A204.1 (cell line): ENCODE measurements at regions not wholly inside any gene's neighbourhood (a gene's known extent, or its start where the extent isn't known, plus 50 kb on each side); places are given as distances from the start of the nearest gene placed in this dataset.

Experiments
- FAIRE-seq: peaks from 2 replicates; lab custom pipeline; 2012; peaks lifted over from hg19 to GRCh38; lab: Jason Lieb, UNC

GRCh38 chr10:78571891-78572290 lies 496.9 kb upstream of the ZMIZ1 start:
- no peak for FAIRE-seq

GRCh38 chr10:78572565-78572964 lies 496.2 kb upstream of the ZMIZ1 start:
- FAIRE-seq: no peak

DNA sequence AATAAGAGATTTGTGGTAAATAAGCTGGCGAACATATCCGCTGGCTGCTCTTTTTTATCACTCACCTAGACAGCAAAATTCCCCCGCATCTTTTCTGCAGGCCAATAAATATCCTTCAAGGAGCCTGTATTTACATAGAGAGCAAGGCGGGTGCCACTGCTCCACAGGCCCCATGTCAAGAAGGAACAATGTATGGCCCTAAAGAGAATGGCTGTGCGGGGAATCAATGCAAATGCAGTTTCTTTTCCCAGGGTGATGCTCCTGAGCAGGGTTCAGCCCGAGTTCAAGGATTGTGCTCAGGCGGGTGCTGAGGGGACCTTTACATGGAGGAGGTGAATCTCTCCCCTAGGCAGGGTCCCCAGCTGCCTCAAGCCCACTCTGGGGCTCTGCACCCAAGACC lies 494.2 kb upstream of the ZMIZ1 start:
- FAIRE-seq: no peak

- no peak for FAIRE-seq
These were observed 493.4 kb upstream of the ZMIZ1 start for GRCh38 chr10:78575400-78575799.

DNA sequence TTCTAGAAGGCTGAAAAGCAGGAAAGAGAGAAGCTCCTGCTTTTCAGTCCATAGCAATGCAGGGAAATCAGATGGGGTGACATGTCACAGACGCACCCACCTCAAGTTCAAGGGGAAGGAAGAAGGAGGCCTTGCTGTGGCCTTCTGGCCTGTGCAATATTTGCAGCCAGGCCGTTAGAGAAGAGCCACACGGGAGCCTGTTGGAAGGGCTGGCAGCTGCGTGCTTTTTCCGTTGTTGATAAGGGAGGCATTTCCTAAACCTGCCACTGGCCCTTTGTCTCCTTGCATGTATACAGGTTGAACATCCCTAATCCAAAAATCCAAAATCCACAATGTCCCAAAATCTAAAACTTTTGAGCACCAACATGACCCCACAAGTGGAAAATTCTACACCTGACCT lies 492.5 kb upstream of the ZMIZ1 start:
- no peak for FAIRE-seq

DNA sequence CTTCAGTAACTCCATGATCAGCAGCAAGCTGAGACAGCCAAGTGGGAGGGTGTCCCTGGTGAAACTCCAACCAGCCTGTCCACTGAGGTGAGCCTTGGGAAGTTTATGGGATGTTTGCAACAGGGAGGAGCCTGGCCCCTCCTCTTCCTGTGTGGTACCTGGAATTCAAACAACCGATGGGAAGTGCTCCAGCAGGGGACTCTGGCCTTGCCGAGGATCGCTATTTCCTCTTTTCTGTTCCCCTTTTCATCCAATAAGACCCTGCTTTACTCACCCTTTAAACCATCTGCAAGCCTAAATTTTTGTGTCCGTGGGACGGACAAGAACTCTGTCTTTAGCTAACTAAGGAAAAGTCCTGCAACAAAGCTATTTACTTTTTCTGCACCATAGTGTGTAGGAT lies 491.1 kb upstream of the ZMIZ1 start:
- no peak for FAIRE-seq

DNA sequence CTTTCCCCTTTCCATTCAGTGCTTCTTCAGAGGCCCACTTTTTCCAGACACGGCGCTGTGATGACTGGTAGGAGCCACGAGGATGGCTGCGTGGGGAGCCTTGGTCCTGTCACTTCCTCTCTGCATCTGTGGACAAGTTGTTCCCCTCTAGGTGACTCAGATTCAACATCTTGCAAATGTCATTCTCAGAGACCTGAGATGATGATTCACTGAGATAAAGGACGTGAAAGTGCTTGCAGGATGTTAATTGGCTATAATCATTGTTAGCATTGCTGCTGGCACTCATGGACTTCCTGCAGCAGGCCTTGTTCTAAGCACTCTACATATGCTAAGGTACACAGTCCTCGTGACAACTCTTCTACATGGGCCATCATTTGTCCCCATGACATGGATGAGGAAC lies 489.8 kb upstream of the ZMIZ1 start:
- FAIRE-seq: no peak

DNA sequence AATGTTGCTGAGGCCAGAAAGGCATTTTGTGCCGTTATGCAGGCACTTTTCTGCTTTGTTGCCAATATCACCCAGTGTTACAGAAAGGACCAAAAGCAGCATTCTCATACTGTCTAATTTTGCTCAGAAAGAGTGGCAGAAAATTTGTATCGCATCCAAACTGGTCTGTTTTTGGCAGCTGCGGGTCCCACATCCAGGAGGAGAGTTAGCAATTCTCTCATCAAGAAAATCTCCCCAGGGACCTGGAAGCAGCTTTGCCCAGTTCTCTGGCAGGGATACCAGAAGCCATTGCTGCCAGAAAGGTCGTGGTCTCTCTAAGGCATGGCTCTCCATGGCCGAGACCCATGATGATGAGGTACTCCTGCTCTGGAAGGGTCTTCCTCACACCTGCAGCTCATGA lies 489.2 kb upstream of the ZMIZ1 start:
- FAIRE-seq: no peak

DNA sequence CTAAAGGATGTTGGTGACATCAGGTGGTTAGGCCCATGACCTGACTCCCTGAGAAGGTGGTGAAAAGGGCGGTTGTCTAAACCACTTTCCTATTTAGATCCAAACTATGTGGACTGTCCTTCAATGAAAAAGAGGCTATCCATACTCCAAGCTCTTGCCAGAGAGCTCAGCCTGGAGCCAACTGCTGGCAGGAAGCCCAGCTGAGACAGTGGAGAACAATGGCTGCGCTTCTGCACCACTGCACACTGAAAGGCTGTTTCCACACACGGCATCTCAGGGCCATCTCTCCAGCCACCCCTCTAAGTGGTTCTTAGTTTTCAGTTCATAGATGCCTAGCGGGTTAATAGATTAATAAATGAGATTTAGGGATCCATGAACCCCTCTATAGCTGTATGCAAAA lies 488.8 kb upstream of the ZMIZ1 start:
- no peak for FAIRE-seq

GRCh38 chr10:78581133-78581694 lies 487.6 kb upstream of the ZMIZ1 start:
- FAIRE-seq: no peak

DNA sequence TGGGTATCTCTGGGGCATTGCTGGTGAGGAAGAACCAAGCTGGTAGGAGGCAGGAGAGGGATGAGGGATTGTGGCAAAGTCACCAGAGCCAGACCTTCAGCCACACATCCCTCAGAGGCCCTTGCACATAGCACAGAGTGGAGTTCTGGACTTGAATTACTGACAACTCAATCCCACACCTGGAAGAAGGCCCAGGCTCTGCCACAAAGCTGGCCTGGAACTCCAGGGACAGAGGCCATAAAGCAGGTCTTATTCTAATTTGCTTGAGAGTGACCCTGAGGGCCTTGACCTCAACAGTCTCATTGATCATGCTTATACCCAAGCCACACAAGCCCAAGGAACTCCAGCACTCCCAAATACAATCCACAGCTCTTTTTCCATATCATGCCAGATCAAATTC lies 486.2 kb upstream of the ZMIZ1 start:
- FAIRE-seq: no peak

GRCh38 chr10:78584266-78584665 lies 484.5 kb upstream of the ZMIZ1 start:
- no peak for FAIRE-seq

DNA sequence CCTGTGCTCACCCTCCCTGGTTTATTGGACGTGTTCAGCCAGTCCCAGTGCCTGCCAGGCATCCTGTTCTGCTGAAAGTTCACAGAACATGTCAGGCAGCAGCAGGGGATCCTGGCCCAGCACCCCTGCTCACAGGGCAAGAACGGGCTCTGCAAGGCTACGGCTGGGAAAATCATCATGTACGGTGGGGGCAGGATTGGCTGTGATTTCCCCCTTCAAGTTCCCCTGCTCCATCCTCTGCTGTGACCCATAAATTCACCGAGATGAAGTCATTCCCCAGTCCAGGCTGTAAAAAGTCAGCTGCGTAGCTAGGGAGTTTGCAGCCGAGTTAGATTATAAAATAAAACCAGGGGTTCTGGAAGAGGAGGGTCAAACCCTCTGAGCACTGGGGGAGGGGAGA lies 484.1 kb upstream of the ZMIZ1 start:
- FAIRE-seq: no peak

GRCh38 chr10:78585952-78586351 lies 482.8 kb upstream of the ZMIZ1 start:
- FAIRE-seq: no peak

DNA sequence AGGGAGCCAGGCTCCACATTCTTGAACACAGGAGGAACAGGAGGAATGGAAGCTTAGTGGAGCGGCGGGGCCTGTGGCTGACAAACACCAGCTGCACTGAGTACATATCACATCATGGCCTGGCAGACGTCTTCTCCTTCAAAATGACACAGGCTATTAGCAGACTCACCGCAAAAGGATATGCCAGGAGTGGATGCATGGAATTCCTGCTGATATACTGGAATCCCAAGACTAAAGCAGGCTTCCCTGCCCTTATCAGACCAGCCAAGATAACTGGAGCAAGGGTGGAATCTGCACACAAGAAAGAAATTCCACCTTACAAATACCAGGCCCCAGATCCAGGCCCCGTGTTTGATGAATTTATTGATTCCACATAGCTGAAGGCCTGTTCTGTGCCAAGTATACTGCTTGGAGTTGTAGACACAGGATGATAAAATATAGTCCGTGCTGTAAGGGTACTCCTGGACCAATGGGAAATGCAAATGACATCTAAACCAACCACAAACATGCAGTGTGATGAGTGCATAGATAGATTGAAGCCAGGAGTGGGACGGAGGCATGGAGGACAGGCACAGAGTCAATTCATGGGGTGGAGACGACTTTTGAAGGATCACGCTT lies 480.5 kb upstream of the ZMIZ1 start:
- no peak for FAIRE-seq

- FAIRE-seq: no peak
These were observed 479.1 kb upstream of the ZMIZ1 start for GRCh38 chr10:78589687-78590086.

DNA sequence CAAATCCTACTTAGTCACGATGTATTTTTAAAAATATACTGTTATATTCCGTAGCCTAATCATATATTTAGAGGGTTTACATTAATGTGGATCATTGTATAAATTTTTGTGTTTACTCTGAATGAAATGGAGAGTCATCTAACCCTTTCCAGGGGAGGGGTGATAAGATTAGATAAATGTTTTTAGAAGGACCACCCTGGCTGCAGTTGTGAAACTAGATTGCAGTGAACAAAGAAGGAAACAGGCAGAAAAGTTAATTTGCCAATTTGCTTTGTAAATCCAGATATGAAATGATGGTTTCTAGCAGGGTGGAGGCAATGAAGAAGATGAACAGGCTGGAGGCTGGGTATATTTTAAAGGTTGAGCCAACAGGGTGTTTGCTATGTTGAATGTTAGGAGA lies 477.7 kb upstream of the ZMIZ1 start:
- FAIRE-seq: no peak

- no peak for FAIRE-seq
These were observed 474.1 kb upstream of the ZMIZ1 start for GRCh38 chr10:78594559-78595268.

- no peak for FAIRE-seq
These were observed 473.5 kb upstream of the ZMIZ1 start for GRCh38 chr10:78595269-78595619.

DNA sequence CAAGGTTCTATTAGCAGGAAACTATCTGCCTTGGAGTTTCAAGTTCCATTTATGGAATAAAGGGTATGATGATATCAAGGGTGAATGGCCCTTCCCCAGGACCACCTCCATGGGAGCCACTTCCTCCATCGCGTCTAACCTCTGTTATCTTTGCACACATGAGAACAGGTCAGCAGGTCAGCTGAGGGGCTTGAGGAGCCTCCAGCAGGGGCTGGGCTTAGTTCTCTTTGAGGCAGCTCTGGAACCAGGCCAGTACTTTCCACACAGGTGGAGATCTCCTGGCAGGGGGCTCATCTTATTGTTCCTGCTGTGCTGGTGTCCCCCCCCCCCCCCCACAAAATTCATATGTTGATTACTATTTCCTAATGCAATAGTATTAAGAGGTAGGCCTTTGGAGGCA lies 472.2 kb upstream of the ZMIZ1 start:
- FAIRE-seq: no peak

DNA sequence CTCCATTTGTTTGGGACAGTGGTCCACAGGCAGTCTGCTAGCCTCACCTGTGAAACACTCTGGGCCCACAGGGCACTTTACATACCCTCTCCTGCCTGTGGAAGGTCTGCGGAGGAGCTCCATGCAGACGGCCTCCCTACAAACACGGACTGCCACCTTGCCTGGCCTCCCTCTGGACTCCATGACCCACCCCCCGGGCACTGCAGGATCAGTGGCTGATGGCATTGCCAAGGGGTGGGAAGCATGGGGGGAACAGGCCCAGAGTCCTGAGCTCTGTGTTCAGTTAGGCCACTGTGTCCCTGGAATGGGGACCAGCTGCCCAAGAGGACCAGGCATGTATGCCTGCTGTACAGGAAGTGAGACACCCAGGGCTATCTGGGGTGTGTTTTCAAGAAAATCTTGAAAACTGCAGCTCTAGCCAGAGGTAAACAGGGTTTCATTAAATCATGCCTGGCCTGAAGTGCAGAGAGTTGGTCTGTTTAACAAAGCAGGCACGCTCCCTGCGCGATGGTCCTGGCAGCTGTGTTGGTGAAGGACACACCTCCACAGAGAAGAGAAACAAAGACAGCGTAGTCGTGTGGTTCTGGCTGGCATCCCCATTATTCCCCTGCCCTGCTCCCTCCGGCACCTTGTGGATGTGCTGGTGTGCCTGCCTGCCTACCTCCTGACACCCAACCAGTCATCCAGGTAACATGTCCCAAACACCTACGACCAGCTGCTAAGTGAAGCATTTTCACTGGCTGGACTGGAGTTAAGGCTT lies 470.8 kb upstream of the ZMIZ1 start:
- no peak for FAIRE-seq

- no peak for FAIRE-seq
These were observed 469.5 kb upstream of the ZMIZ1 start for GRCh38 chr10:78599122-78599853.
